Ovary (tissue), 3 donors: ENCODE measurements at regions not wholly inside any gene's neighbourhood (a gene's known extent, or its start where the extent isn't known, plus 50 kb on each side); places are given as distances from the start of the nearest gene placed in this dataset.

Experiments used
- CTCF ChIP-seq, 3 donors: fragments of 450-650 bp in 2 of 3; fragments of 200-600 bp in 1 of 3; IDR thresholded peaks; one replicate each; pipeline versions ENCODE4 v1.5.1 to v1.8.0; 2016 to 2022; ENCODE audit warnings: antibody characterized with exemption in 3 of 3, mild to moderate bottlenecking in 1 of 3
- EP300 ChIP-seq: sonication (generic); formaldehyde crosslinking; IDR thresholded peaks from one replicate; pipeline ENCODE4 v1.6.1; 2017; ENCODE audit warnings: antibody characterized with exemption
- POLR2A ChIP-seq: fragments of 450-650 bp; IDR thresholded peaks from one replicate; pipeline ENCODE4 v1.6.1; 2017; ENCODE audit warnings: antibody characterized with exemption, mild to moderate bottlenecking, moderate library complexity
- donor health status: DM: no; HTN: no; CAD: no.

- TF ChIP-seq CTCF (IDR thresholded peaks at IDR 0.05) (no peak), EP300 (no peak), POLR2A (no peak)
Measured at GRCh38 chr4:79014230-79014629, 75.0 kb upstream of the PAQR3 start.
